SK-N-SH (cell line): ENCODE measurements at regions not wholly inside any gene's neighbourhood (a gene's known extent, or its start where the extent isn't known, plus 50 kb on each side); places are given as distances from the start of the nearest gene placed in this dataset.

Experiments used
- CTCF ChIP-seq: fragments of 200-600 bp; sonication (generic); IDR thresholded peaks from 2 replicates; pipeline ENCODE4 v1.6.1; 2017; ENCODE audit warnings: antibody characterized with exemption, mild to moderate bottlenecking, moderate library complexity
- EP300 ChIP-seq, 2 experiments: IDR thresholded peaks; 2 replicates each; pipeline versions ENCODE4 v1.4.0 to v1.6.1; 2012; ENCODE audit warnings: borderline replicate concordance in 1 of 2, low read depth in 1 of 2, low read length in 1 of 2
- EZH2phosphoT487 ChIP-seq: fragments of 200-600 bp; sonication (generic); IDR thresholded peaks from 2 replicates; pipeline ENCODE4 v1.6.1; 2017; ENCODE audit warnings: low read depth, mixed run types, mild to moderate bottlenecking, antibody characterized with exemption, moderate library complexity, borderline replicate concordance
- GABPA ChIP-seq: IDR thresholded peaks from 2 replicates; pipeline ENCODE4 v1.4.0; 2012; ENCODE audit warnings: low read depth, mild to moderate bottlenecking
- GATA2 ChIP-seq: sonication (generic); formaldehyde crosslinking; IDR thresholded peaks from 2 replicates; pipeline ENCODE4 v1.5.0; 2020; ENCODE audit warnings: mild to moderate bottlenecking, missing genetic modification reagents
- MXI1 ChIP-seq: IDR thresholded peaks from 2 replicates; pipeline ENCODE4 v1.6.1; 2012; ENCODE audit warnings: mild to moderate bottlenecking, low read depth, low read length, improper control_type of control experiment
- NFIC ChIP-seq: IDR thresholded peaks from 2 replicates; pipeline ENCODE4 v1.4.0; 2012; ENCODE audit warnings: borderline replicate concordance
- POLR2AphosphoS5 ChIP-seq: IDR thresholded peaks from 2 replicates; pipeline ENCODE4 v1.6.1; 2012; ENCODE audit warnings: low read depth, low read length
- RFX5 ChIP-seq: IDR thresholded peaks from 2 replicates; pipeline ENCODE4 v1.6.1; 2012; ENCODE audit warnings: mild to moderate bottlenecking, improper control_type of control experiment, low read length
- TAF1 ChIP-seq: IDR thresholded peaks from 2 replicates; pipeline ENCODE4 v1.6.1; 2012; ENCODE audit warnings: low read depth, mild to moderate bottlenecking, low read length, moderate library complexity, borderline replicate concordance
- ZBTB33 ChIP-seq: IDR thresholded peaks from 2 replicates; pipeline ENCODE4 v1.4.0; 2012; ENCODE audit warnings: low read depth, borderline replicate concordance

- TF ChIP-seq NFIC (no peak), POLR2AphosphoS5 (no peak), GABPA (no peak), EZH2phosphoT487 (no peak), EP300 (IDR thresholded peaks at IDR 0.05; ENCODE audit: borderline replicate concordance in 1 of 2, low read depth in 1 of 2, low read length in 1 of 2) (no peak), CTCF (no peak), GATA2 (CRISPR knock-in tag) (peak; percentile 69), TAF1 (no peak), RFX5 (no peak), ZBTB33 (no peak), MXI1 (no peak)
Observed at GRCh38 chr7:4486907-4487306, 195.2 kb upstream of the FOXK1 start.
